Left renal pelvis (tissue), 4 donors: ENCODE measurements at regions not wholly inside any gene's neighbourhood (a gene's known extent, or its start where the extent isn't known, plus 50 kb on each side); places are given as distances from the start of the nearest gene placed in this dataset.
"Not testable (repeated sequence)": the region's sequence is repeated elsewhere in the genome, so short reads cannot be mapped to it uniquely, and the experiment has no call there.

Source experiments
- DNase-seq, 4 donors: peaks; one replicate each; pipeline ENCODE4 v3.0.0-alpha.2; 2013; ENCODE audit warnings: low read depth in 4 of 4, low spot score in 3 of 4

DNA sequence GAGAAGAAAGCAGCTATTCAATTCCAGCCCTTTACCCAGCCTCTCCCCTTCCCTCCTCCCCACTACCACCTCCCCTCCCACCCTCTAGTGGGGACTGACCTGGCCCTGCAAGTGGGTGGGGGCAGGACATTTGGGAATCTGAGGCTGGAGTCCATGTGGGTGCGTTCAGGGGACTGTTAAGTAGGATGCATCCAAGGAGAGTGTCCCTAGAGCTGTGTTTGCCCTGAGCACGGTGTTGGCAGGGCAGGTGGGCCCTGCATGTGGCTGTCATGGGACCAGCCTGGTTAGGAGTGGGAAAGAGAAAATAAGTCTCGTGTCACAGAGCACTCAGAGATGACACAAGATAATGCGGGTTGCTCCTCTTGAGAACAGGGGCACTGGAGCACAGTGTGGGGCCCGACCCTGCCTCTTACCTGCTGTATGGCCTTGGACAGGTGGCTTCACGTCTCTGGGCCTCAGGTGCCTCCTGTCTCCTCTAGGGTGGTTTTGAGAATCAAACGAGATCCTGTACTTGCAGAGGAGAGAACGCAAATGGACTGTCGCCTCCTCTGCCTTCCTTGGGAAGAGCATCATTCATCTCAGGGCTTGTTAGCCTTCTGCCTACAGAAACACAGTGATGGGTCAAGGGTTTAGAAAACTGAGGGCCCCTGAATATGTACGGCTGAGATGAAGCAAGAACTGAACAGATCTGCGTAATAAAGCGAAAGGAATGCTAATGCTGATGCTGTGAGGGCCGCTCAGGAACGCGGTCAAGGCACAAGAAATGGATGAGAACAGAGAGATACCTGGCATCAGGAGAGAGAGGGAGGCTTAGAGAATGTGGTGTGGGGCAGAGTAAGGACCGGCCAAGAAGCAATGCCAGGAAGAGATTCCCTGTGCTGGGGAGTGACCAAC is 187.7 kb upstream of the HAAO start:
- DNase-seq: no peak

DNA sequence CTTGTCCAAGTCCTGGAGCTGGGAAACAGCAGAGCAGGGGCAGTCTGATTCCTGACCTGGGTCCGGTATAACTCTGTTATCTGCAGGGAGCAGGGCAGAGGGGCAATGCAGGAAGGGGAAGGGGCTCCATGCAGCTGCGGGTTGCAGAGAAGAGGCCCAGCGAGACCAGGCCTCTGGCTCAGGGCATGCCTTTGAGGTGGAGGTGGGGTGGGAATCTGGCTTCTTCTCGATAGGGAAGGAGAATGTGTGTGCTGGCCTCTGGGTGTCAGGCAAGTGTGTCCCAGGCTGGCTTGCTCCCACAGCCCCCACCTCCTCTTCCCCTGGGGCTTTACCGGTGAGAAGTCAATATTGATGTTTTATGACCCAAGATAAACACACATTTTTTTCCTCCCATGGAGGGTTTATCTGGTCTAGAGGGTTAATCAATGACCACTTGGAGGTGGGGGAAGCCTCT is 187.1 kb upstream of the HAAO start:
- DNase-seq: no peak

DNA sequence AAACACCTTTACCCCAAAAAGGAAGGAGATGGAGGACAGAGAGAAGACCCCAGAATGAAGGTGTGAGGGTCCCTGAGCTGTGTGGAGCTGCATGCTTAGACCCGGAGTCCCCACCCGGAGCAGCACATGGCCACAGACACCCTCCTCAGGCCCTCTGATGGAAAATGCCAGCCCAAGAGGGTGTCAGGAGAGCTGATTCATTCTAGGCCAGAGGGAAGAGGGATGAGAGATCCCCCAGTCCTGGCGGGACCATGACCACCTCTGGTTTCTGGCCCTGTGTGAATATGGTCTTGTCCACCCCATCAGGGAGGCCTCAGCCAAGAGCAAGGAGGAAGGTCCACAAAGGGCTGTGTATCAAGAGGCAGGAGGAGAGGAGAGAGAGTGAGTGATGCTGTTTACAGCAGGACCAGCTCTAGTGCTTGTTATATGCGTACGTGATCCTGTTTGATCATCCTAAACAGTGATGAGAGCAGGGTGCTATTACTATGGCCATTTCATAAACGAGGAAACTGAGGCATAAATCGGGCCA is 186.6 kb upstream of the HAAO start:
- no peak for DNase-seq

DNA sequence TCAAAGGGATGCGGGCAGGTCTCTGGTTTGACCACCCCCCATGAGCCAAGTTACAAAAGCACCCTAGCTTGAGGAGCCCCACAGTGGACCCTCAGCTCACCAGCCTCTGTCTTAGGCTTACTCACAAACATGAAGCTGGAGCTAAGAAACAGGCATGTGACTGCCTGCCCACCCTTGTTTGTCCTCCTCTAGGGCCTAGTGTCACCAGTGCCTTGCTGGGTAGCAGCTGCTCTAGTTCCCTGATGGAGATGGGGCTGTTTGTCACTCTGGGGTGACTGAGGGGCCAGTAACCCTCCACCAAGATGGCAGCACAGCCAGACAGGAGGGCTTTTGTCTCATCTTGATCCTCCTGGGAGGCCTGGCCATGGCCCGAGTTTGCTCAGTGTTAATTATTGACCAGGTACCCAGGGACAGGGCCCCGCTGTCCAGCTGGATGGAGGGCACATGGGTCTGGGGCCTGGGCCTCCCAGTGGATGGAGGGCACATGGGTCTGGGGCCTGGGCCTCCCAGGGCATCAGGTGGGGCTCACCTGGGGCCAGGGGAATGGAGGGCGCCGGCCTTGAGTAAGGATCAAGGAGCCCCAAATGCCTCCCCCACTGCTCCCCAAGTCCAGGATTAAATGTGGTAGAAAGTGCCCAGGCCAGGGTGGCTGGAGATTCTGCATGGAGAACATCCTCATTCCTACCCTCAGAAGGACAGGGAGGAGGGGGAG is 185.9 kb upstream of the HAAO start:
- DNase-seq: no peak

DNA sequence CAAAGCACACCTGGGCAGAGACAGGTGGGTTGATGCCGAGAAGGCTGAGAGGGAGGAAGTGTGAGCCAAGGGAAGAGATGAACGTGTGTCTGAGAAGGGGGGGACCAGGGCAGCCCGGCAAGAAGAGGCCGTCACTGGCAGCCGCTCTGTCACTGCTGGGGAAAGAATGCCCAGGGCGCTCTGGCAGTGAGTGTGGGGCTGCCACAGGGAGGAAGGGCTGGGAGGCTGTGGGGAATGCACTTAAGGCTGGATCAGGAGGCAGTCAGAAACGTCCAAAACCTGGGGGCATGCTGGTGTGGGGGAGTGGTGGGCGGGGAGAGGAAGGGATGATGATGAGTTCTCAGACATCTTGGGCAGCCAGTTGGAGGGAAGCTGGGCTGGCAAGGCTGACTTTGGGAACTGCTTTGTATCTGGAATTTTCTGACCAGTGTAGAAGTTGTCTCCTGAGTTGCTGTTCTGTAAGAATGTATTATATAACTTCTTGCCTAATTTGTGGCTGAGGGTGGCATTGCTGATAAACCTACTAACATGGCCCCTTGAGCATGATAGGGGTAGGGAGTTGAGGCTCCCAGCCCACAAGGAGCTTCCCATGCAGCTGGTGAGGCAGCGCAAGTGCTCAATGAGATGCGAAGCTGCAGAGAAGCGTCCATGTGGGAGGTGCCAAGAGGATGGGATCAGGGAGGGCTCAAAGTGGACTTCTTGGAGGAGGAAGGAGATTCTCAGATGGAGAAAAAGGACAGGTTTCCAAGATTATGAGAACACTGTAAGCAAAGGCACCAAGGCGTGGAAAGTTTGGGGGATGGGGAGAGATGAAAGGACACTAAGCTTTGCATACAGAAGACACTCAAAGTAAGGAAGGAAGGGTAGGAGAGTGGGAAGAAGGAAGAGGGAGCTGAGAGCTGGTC is 185.1 kb upstream of the HAAO start:
- DNase-seq: no peak

DNA sequence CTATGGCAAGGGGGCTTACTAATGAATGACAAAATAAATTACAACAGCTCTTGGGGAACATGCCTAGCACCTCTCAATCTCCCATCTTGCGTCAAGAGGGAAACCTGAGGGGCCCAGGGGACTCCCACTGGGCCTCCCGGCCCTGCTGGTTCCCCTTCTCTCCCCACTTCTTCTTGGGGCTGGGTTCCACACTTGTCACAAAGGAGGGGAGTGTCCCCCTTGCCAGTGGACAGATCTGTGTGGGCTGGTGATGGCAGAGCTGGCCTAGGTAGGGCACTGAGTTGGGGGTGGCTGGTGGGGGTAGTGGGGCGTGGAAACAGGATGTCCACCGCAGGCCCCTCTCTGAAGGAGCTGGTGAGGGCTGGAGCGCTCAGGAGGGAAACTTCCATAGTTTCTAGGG is 184.0 kb upstream of the HAAO start:
- DNase-seq: no peak

DNA sequence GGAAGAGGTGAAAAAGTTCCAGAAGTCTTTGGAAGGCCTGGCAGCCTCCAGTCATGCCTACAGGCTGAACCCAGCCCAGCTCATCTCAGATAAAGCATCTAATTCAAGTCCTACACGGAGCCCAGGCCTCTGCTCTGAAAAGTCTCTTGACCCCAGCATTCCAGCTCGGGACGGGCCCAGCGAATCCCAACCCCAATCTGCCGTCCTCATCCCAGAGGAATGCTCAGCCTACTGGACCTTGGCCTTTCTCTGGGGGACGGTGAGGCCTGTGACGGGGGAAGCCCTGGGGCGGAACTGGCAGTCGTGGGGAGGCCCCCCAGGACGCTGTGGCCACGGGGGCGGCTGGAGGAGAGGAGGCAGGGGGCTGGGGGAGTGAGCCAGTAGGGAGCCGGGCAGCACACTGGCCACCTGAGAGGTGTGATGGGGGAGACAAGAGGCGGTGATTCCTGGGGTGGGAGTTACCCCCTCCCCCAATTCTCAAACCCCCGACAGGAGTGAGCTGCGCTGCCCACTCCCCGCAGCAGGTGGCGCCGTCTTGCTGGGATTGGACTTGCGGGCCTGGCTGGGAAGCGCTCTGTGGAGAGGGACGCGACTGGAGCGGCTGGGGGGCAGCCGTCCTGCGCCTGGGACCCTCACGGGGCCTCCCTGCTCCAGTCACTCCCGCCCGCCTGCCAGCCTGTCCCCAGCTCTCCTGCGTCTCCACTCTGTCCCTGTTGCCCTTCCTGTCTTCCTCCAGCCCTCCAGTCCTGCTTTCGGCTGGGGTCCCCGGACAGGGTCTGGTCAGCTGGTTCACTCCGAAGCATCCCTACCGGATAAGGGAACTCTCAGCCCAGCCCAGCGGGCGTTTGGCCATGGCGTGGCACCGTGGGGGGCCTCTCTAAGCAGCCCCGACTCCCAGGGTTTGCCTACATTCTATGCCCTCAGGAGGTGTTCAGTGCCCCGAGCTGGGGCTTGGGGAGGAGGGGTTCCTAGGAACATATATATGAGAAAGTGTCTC is 182.6 kb upstream of the HAAO start:
- peak in 2 of 4 donors; percentile 60 to 64 for DNase-seq

DNA sequence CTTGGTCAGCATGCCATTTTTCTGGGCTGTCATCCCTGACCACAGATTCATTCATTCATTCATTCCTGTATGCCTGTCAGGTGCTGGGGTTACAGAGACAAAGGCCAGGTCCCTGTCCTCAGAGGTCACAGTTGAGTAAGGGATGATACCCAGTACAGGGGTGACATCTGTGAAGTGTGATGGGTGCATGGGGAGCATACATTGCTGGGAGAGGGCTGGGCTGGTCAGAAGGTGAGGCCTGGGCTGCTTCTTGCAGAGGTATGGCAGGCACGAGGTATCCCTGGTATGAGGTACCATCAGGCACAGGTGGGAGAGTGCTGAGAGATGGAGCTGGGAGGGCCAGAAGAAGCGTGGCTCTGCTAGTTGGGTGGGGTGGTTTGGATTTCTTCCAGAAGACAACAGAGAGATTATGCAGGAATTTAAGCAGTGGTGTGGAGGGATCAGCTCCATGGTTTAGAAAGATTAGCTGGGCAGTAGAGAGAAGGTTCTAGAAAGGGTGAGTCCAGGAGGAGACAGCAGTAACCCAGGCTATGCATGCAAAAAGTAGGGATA is 181.9 kb upstream of the HAAO start:
- no peak for DNase-seq

DNA sequence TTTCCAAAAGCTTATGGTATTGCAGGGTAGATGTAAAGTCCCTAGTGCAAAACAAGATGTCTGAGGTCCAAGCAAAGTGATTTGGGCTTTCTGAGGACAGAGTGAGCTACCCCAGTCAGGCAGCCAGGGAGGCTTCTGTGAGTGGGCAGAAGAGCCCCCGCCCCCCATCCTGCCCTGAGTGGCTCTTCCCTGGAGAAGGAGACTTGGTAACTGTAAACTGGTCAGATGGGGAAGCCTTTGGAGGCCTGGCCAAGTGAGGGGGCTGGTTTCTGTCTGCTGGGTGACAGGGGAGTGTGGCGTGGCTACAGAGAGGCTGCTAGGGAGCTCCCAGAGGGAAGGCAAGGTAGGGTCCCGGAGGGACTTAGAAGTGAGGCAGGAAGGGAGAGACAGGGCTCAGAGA is 181.3 kb upstream of the HAAO start:
- DNase-seq: no peak

DNA sequence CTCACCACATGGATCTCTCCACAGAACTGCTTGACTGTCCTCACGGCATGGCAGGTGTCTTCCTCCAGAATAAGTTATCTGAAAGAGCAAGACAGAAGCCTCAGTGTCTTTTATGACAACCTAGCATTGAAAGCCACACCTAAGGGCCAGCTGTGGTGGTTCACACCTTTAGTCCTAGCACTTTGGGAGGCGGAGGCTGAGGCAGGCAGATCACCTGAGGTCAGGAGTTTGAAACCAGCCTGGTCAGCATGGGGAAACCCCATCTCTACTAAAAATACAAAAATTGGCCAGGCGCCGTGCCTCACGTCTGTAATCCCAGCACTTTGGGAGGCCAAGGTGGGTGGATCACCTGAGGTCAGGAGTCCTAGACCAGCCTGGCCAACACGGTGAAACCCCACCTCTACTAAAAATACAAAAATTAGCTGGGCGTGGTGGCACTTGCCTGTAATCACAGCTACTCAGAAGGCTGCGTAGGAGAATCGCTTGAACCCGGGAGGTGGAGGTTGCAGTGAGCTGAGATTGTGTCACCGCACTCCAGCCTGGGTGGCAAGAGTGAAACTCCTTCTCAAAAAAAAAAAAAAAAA is 180.6 kb upstream of the HAAO start:
- not testable (repeated sequence) for DNase-seq

DNA sequence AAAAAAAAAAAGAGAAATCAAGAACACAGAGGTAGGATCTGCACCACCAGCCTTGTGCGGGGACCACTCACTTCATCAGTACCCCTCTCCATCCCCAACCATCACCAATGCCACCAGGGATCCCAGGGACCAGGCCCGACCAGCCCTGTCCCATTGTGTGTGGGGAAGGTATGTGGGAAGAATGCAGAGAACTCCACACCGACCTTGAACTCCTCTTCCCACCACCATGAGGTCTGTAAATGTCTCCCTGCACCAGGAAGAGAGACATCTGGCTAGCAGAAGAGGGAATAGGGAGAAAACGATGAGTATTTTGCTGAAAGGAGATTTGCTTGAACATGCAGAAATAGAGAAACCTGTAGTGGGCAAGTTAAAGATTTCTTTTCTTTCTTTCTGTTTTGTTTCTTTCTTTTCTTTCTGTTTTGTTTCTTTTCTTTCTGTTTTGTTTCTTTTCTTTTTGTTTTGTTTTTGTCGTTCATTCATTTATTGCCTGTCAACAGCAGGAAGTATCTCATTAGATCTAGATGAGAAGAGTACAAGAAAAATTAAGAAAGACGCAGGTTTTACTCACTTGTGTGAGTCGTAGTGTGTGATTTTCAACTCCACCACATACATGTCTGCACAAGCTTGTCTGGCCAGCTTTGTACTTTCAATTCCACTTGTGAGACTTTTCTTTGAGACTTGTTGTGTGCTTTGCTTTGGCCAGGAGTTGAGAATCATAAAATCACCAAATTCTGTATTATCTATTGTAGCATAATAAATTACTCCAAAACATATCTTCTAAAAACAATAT is 179.8 kb upstream of the HAAO start:
- no peak for DNase-seq

DNA sequence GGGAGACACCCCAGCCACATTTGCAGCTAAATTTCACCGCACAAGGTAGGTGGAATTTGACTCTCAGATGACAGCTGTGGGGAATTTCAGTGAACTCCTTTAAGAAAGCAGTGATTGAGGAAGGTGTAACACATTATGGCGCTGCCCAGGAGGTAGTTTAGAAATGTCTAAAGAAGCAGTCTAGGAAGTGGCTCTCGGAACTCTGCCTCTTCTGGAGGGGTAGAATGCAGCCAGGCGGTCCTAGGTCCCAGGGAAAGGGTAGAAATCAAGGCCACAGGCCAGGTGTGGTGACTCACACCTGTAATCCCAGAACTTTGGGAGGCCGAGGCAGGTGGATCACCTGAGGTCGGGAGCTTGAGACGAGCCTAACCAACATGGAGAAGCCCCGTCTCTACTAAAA is 179.0 kb upstream of the HAAO start:
- DNase-seq: no peak

DNA sequence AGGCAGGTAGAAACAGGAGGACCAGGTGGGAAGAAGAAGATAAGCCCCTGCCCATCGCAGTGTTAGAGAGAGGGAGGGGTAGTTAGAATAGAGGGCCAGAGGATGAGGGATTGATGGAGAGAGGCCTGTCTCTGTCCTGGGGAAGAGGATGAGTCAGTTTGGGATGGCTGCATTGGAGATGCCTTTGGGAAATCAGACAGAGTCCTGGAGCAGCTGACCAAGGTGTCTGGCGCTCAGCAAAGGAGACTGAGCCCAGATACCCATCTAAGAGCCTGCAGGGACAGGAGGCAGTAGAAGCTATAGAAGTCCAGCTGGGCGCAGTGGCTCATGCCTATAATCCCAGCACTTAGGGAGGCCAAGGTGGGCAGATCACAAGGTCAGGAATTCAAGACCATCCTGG is 177.8 kb upstream of the HAAO start:
- DNase-seq: no peak

DNA sequence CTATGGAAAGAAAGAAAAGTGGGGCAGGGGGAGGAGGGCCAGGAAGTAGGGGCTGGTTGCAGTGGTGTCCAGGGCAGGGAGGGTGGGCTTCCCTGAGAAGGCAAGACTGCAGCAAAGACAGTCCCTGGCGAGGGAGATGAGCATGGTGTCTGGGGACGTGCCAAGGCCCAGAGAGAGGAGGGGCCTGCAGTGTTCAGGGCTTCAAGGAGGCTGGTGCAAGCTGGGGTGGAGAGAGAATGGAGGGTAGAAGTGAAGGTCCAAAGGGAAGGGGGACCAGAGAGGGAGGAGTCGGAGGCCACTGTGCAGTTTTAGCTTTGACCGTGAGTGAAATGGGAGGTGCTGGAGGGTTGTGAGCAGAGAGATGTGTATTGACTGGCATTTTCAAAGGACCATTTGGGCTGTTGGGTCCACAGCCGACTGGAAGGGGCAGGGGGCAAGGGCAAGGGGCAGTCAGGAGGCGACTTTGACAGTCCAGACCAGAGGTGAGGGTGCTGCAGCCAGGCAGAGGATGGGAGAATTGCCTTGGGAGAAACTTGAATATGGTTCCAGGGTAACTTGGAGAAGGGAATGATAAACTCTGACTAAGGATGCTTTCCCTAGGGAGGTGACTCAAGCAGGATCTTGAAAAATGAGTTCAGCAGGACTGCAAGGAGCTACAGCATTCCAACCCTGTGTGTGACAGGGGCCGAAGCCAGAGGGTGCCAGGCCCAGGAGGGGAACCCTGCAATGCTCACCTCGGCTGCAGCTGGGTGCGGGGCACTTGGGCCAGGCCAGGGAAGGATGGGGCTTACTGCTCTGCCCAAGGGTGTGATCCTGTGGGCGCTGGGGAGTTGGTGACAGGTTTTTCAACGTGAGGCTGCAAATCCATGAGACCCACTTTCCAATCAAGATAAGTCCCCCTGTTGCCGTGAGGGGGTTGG is 177.1 kb upstream of the HAAO start:
- no peak for DNase-seq

DNA sequence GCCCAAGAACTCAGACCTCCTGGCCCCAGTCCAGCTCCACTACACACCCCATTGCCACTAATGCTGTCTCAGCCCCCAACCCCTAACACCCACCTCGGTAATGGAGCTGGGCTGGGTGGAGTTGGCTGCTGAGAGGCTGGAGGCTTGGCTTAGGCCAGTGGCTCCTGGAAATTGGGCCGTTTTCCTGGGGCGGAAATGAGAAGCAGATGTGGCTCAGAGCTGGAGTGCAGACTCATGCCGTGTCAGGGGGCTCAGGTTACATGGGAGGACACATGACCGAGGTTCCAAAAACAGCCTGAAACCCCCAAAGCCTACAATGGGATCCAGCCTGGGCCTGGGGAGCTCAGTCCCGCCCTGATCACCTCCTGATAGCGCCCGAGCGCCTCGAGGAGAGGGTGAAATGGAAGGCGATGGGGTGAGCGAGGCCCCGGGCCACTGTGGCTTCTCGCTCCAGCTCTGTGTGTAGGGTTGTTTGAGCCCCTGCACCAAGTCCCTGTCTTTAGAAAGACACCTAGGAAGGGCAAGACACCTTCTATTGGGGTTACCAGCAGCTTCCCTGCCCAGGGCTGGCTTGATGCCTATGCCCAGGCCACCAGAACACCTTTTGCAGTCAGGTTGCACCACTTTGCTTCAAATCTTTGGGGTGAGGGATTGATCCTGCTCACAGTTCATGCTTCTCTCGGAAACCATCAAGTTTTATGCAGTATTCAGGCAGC is 175.7 kb upstream of the HAAO start:
- peak in 1 of 4 donors; percentile 60 for DNase-seq

DNA sequence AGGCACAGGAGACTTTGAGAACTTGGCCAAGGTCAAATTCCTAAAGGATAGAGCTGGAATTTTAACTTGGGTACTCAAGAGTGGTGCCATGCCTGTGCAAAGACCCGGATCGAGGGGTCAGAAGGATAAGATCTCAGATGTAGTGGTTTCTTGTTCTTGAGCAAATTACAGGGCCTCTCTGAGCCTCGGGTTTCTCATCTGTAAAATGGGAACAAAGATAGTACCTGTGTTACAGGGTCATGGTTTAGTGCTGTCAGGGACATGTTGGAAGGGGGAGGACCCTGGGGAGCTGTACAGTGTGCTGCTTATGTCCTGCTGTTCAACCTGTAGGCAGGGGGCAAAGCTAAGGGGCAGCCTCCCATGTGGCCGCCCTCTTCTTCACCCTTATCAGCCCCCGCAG is 173.5 kb upstream of the HAAO start:
- no peak for DNase-seq
